CD4-positive, CD25-positive, alpha-beta regulatory T cell (primary cell): ENCODE measurements at regions not wholly inside any gene's neighbourhood (a gene's known extent, or its start where the extent isn't known, plus 50 kb on each side); places are given as distances from the start of the nearest gene placed in this dataset.

Experiments
- ATAC-seq, 2 donors: fragments of 150-1000 bp; cut with Tn5 transposase; one replicate each; pipeline ENCODE4 v1.10.0; 2021; ENCODE audit warnings: low read depth in 2 of 2, moderate number of reproducible peaks in 2 of 2, moderate library complexity in 1 of 2
- DNase-seq, 3 donors: peaks; one replicate each; pipeline versions ENCODE4 v3.0.0 to v3.0.0-alpha.2; 2012 to 2022; ENCODE audit warnings: mixed read lengths in 1 of 3
- H3K27ac ChIP-seq: one replicate; pipeline ENCODE4 v1.7.0; 2013; ENCODE audit warnings: mild to moderate bottlenecking, low read length; ENCODE audit not compliant: insufficient read depth, poor library complexity, severe bottlenecking
- H3K27me3 ChIP-seq: one replicate; pipeline ENCODE4 v1.7.0; 2013; ENCODE audit warnings: low read length; ENCODE audit not compliant: control insufficient read depth, insufficient read depth
- H3K36me3 ChIP-seq: one replicate; pipeline ENCODE4 v1.7.0; 2013; ENCODE audit warnings: mild to moderate bottlenecking, low read length, moderate library complexity; ENCODE audit not compliant: control insufficient read depth, insufficient read depth
- H3K4me1 ChIP-seq: 2 replicates; pipeline ENCODE4 v1.7.0; 2013; ENCODE audit warnings: mild to moderate bottlenecking, low read length; ENCODE audit not compliant: insufficient read depth, control insufficient read depth, poor library complexity, severe bottlenecking
- H3K4me3 ChIP-seq: one replicate; pipeline ENCODE4 v1.7.0; 2013; ENCODE audit warnings: low read depth, mild to moderate bottlenecking, low read length, moderate library complexity
- H3K9me3 ChIP-seq, 2 experiments: 1 replicate in 1 of 2; 2 replicates in 1 of 2; pipeline ENCODE4 v1.7.0; 2013; ENCODE audit warnings: low read length in 2 of 2, mild to moderate bottlenecking in 1 of 2, moderate library complexity in 1 of 2; ENCODE audit not compliant: control insufficient read depth in 2 of 2
- H3K27ac Mint-ChIP-seq, 3 donors: one replicate each; pipeline ENCODE4 v1.8.0; 2020 to 2022; ENCODE audit warnings: mild to moderate bottlenecking in 3 of 3, mixed read lengths in 3 of 3, moderate library complexity in 2 of 3
- H3K27me3 Mint-ChIP-seq: one replicate; pipeline ENCODE4 v1.8.0; 2022; ENCODE audit warnings: mild to moderate bottlenecking, mixed read lengths
- H3K36me3 Mint-ChIP-seq: one replicate; pipeline ENCODE4 v1.8.0; 2020; ENCODE audit warnings: mixed read lengths
- H3K4me1 Mint-ChIP-seq, 4 donors: one replicate each; pipeline ENCODE4 v1.8.0; 2020 to 2022; ENCODE audit warnings: mixed read lengths in 4 of 4, mild to moderate bottlenecking in 1 of 4
- H3K4me3 Mint-ChIP-seq, 4 donors: one replicate each; pipeline ENCODE4 v1.8.0; 2020 to 2022; ENCODE audit warnings: mild to moderate bottlenecking in 4 of 4, mixed read lengths in 4 of 4, moderate library complexity in 3 of 4
- H3K9me3 Mint-ChIP-seq, 7 donors: one replicate each; pipeline ENCODE4 v1.8.0; 2020 to 2022; ENCODE audit warnings: mixed read lengths in 7 of 7, mild to moderate bottlenecking in 3 of 7, moderate library complexity in 2 of 7

DNA sequence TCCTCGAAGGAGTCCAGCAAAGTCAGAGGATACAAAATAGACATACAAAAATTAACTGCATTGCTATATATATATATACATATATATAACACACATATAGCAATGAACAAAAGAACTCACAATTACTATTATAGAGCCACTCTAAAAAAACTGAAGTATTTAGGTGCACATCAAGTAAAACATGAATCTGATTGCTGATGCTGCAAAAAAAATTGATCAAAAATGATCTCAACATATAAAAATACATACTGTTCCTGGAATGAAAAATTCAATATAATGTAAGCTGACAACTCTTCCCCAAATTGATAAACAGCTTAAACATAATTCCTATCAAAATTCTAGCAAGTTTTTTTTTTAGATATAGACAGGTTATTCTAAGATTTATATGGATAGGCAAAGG, 126.8 kb downstream of the ALOX5 start:
- H3K36me3 Mint-ChIP-seq: peaks cover 10% of the 10 kb centered on the region
- H3K27me3 Mint-ChIP-seq: no peaks in the 10 kb centered on the region
- no peak overlapping the region for H3K27ac Mint-ChIP-seq
- no peaks in the 10 kb centered on the region for H3K27me3 ChIP-seq
- no peak for ATAC-seq
- no peaks in the 10 kb centered on the region for H3K4me1 ChIP-seq
- H3K9me3 ChIP-seq: peaks cover 0 to 4% of the 10 kb centered on the region in 2 experiments
- H3K36me3 ChIP-seq: no peaks in the 10 kb centered on the region
- H3K4me1 Mint-ChIP-seq: peaks cover 17 to 28% (median 20%) of the 10 kb centered on the region in 4 donors
- no peak overlapping the region for H3K27ac ChIP-seq
- H3K4me3 Mint-ChIP-seq: no peak overlapping the region
- H3K9me3 Mint-ChIP-seq: peaks cover 0 to 7% (median 1%) of the 10 kb centered on the region in 7 donors
- no peak for DNase-seq
- no peak overlapping the region for H3K4me3 ChIP-seq

DNA sequence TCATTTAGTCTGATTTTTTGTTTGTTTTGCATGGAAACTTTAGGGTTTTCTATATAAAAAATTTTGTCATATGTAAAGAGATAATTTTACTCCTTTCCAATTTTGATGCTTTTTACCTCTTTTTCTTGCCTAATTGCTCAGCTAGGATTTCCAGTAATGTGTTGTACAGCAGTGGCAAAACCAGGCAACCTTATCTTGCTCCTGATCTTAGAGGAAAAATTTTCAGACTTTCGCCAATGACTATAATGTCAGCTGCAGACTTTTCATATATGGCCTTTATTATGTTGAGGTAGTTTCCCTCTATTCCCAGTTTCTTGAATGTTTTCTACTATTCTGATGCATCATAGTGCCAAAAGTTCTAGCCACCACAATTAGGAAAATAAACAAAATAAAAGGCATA, 126.3 kb downstream of the ALOX5 start:
- DNase-seq (no peak), ATAC-seq (no peak)
- no peaks in the 10 kb centered on the region for H3K27me3 ChIP-seq
- no peaks in the 10 kb centered on the region for H3K36me3 ChIP-seq
- H3K27ac ChIP-seq: no peak overlapping the region
- no peaks in the 10 kb centered on the region for H3K27me3 Mint-ChIP-seq
- H3K9me3 Mint-ChIP-seq: peaks cover 0 to 7% (median 2%) of the 10 kb centered on the region in 7 donors
- no peak overlapping the region for H3K4me3 ChIP-seq
- H3K4me1 ChIP-seq: no peaks in the 10 kb centered on the region
- H3K27ac Mint-ChIP-seq: no peak overlapping the region
- H3K4me3 Mint-ChIP-seq: no peak overlapping the region
- peaks cover 12% of the 10 kb centered on the region for H3K36me3 Mint-ChIP-seq
- H3K9me3 ChIP-seq: peaks cover 0 to 8% of the 10 kb centered on the region in 2 experiments
- peaks cover 16 to 28% (median 20%) of the 10 kb centered on the region in 4 donors for H3K4me1 Mint-ChIP-seq

DNA sequence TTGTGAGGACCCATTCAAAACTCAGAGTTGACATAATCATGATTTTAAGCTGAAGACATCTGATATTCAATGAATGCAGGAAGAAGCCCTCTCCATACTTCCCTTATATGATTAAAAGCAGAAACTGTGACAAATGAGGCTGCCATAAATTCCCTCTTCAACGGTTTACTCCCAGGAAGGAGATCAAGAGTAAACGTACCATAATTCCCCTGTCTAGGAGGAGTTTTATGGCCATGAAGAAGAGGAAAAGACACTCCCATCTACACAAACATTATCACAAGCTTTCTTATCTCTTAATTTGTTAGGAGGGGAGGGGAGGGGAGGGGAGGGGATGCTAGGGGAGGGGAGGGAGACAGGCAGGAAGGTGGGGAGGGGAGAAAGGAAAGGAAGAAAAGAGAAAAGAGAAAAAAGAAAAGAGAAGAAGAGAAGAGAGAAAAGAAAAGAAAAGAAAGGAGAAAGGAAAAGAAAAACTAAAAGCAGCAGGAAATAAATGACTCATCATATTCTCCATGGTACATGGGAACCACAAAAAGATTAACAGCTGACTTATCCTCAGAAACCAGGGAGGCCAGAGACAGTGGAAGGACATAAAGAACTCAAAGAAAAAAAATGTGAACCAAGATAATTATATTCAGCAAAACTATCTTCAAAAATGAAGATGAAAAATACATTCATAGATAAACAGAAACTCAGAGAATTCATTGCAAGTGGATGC, 121.6 kb downstream of the ALOX5 start:
- Histone ChIP-seq H3K27me3 (no peaks in the 10 kb centered on the region), H3K36me3 (peaks cover 2% of the 10 kb centered on the region), H3K4me3 (no peak overlapping the region), H3K4me1 (no peaks in the 10 kb centered on the region), H3K9me3 (peaks cover 0 to 9% of the 10 kb centered on the region in 2 experiments), H3K27ac (no peak overlapping the region)
- Mint-ChIP-seq H3K36me3 (peaks cover 11% of the 10 kb centered on the region), H3K4me1 (peaks cover 5 to 23% (median 11%) of the 10 kb centered on the region in 4 donors), H3K4me3 (no peak overlapping the region), H3K9me3 (peaks cover 2 to 8% (median 4%) of the 10 kb centered on the region in 7 donors), H3K27ac (no peak overlapping the region), H3K27me3 (no peaks in the 10 kb centered on the region)
- no peak for ATAC-seq
- no peak for DNase-seq
